Type B pancreatic cell (in vitro differentiated cells): ENCODE measurements at regions not wholly inside any gene's neighbourhood (a gene's known extent, or its start where the extent isn't known, plus 50 kb on each side); places are given as distances from the start of the nearest gene placed in this dataset.

Source experiments
- DNase-seq: peaks from one replicate; pipeline ENCODE4 v3.0.0; 2021; ENCODE audit warnings: mixed read lengths; ENCODE audit not compliant: unreplicated experiment; ENCODE audit errors: extremely low spot score
- H3K27ac Mint-ChIP-seq: 2 replicates; pipeline ENCODE4 v1.8.0; 2021; ENCODE audit warnings: mild to moderate bottlenecking, mixed read lengths
- H3K27me3 Mint-ChIP-seq: 2 replicates; pipeline ENCODE4 v1.8.0; 2021; ENCODE audit warnings: mixed read lengths
- H3K36me3 Mint-ChIP-seq: 2 replicates; pipeline ENCODE4 v1.8.0; 2021; ENCODE audit warnings: mixed read lengths
- H3K4me1 Mint-ChIP-seq: one replicate; pipeline ENCODE4 v1.8.0; 2021; ENCODE audit warnings: mixed read lengths; ENCODE audit not compliant: unreplicated experiment
- H3K4me3 Mint-ChIP-seq: 2 replicates; pipeline ENCODE4 v1.8.0; 2021; ENCODE audit warnings: mild to moderate bottlenecking, mixed read lengths
- H3K9me3 Mint-ChIP-seq: 2 replicates; pipeline ENCODE4 v1.8.0; 2021; ENCODE audit warnings: mixed read lengths
- CTCF ChIP-seq: fragments of 200-600 bp; sonication (generic); conservative IDR thresholded peaks from 2 replicates; pipeline ENCODE4 v1.5.0; 2021; ENCODE audit warnings: antibody characterized with exemption, mild to moderate bottlenecking

- Mint-ChIP-seq H3K4me3 (no peak overlapping the region), H3K4me1 (peaks cover 25% of the 10 kb centered on the region), H3K27me3 (peaks cover 56% of the 10 kb centered on the region), H3K9me3 (no peaks in the 10 kb centered on the region), H3K36me3 (no peaks in the 10 kb centered on the region), H3K27ac (no peak overlapping the region)
- no peak for DNase-seq
- no peak for TF ChIP-seq CTCF
These were observed 146.0 kb upstream of the SFSWAP start for GRCh38 chr12:131564845-131565244.

- Mint-ChIP-seq H3K27me3 (peaks cover 58% of the 10 kb centered on the region), H3K27ac (no peak overlapping the region), H3K4me1 (peaks cover 25% of the 10 kb centered on the region), H3K36me3 (no peaks in the 10 kb centered on the region), H3K4me3 (no peak overlapping the region), H3K9me3 (no peaks in the 10 kb centered on the region)
- DNase-seq = no peak
- no peak for TF ChIP-seq CTCF
These were observed 145.4 kb upstream of the SFSWAP start for GRCh38 chr12:131565267-131566015.

GRCh38 chr12:131568336-131568735 is 142.6 kb upstream of the SFSWAP start:
- DNase-seq = no peak
- Mint-ChIP-seq H3K4me3 (no peak overlapping the region), H3K36me3 (no peaks in the 10 kb centered on the region), H3K27me3 (peaks cover 66% of the 10 kb centered on the region), H3K4me1 (peaks cover 25% of the 10 kb centered on the region), H3K27ac (no peak overlapping the region), H3K9me3 (no peaks in the 10 kb centered on the region)
- no peak for TF ChIP-seq CTCF

GRCh38 chr12:131570596-131570995 is 140.3 kb upstream of the SFSWAP start:
- H3K27ac Mint-ChIP-seq = no peak overlapping the region
- no peak for DNase-seq
- H3K4me1 Mint-ChIP-seq = peaks cover 24% of the 10 kb centered on the region
- H3K4me3 Mint-ChIP-seq = no peak overlapping the region
- no peak for TF ChIP-seq CTCF
- no peaks in the 10 kb centered on the region for H3K9me3 Mint-ChIP-seq
- peaks cover 65% of the 10 kb centered on the region for H3K27me3 Mint-ChIP-seq
- no peaks in the 10 kb centered on the region for H3K36me3 Mint-ChIP-seq

GRCh38 chr12:131571827-131572226 is 139.1 kb upstream of the SFSWAP start:
- H3K9me3 Mint-ChIP-seq = no peaks in the 10 kb centered on the region
- H3K4me3 Mint-ChIP-seq = no peak overlapping the region
- no peaks in the 10 kb centered on the region for H3K36me3 Mint-ChIP-seq
- H3K27ac Mint-ChIP-seq = no peak overlapping the region
- peaks cover 54% of the 10 kb centered on the region for H3K27me3 Mint-ChIP-seq
- TF ChIP-seq CTCF = no peak
- no peak for DNase-seq
- peaks cover 13% of the 10 kb centered on the region for H3K4me1 Mint-ChIP-seq
